ENCODE measurements at regions not wholly inside any gene's neighbourhood (a gene's known extent, or its start where the extent isn't known, plus 50 kb on each side); places are given as distances from the start of the nearest gene placed in this dataset.

DNA sequence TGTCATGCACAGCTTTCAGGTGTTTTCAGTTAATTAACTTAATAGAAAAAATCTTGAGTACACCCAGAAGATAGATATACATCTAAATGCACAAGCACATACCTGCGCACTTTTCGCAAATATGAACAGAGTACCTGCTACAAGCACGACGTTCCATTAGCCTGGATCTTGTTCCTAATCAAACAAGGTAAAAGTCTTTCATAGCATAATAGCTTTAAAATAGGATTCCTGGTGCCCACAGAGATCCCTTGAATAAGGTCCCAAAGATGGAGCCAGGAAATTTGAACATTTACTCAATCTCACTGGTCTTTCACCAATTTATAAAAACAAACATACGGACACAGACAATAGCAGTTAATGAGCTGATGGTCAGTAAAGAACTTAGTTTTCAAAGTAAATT is 689.8 kb upstream of the CHORDC1 start:
- no peak for DNase-seq

GRCh38 chr11:90911192-90911591 is 688.3 kb upstream of the CHORDC1 start:
- DNase-seq: no peak

GRCh38 chr11:90908074-90908473 is 685.2 kb upstream of the CHORDC1 start:
- DNase-seq: no peak

GRCh38 chr11:90895850-90896249 is 673.0 kb upstream of the CHORDC1 start:
- no peak for DNase-seq

DNA sequence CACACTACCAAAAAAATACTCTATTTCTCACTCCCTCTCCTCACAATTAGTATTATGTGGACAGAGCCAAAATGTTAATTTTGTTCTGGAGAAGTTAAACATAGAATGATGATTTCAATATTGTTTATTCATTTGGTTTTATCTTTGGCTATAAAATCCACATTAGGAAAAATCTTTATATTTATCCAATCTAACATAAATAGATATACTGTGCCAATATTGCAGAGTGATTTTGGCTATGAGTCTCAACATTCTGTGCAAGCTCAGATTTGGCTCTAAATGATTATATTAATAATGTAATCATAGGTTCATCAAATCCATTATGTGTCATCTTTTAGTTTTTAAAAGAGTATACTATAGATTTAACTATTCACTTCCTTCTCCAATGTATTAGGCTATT is 667.5 kb upstream of the CHORDC1 start:
- DNase-seq: no peak

- no peak for DNase-seq
These were observed 661.3 kb upstream of the CHORDC1 start for GRCh38 chr11:90884181-90884580.

GRCh38 chr11:90874986-90875385 is 652.1 kb upstream of the CHORDC1 start:
- no peak for DNase-seq

DNA sequence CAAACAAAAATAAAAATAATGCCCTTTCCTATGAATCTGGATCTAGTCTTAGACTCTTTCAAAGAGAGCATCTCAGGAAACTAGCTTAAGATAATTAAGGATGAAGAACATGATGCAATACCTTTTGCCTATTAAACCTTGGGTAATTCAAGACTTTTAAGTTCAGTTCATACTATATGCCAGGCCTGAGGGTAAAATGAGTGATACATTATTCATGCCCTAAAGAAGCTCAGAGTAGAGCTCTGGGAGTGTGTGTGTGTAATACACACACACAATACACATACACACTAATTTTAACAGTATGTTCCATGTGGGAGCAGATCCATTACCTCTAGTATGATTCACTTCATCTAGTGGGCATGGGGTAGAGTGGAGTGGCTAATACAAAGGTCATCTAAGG is 651.4 kb upstream of the CHORDC1 start:
- no peak for DNase-seq

GRCh38 chr11:90867416-90867815 is 644.6 kb upstream of the CHORDC1 start:
- no peak for DNase-seq

GRCh38 chr11:90856790-90857189 is 633.9 kb upstream of the CHORDC1 start:
- DNase-seq: no peak

GRCh38 chr11:90855531-90855930 is 632.7 kb upstream of the CHORDC1 start:
- no peak for DNase-seq

DNA sequence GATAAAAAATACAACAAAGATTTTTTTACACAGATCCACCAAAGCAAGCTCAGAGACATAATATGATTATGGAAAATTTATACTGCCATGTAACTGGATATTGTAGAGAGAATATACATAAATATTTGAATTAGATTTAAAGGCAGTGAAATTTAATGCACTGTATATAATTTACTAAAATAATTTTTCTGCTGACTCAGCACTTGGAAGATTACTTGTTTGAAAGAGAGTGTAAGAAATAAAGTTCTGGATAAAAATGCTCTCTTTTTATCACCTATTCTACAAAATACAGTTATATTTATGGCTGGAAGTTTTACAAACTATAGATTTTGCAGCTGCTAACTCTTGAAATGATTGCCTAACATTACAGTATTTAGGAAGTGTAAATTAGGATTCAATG is 628.3 kb upstream of the CHORDC1 start:
- no peak for DNase-seq

DNA sequence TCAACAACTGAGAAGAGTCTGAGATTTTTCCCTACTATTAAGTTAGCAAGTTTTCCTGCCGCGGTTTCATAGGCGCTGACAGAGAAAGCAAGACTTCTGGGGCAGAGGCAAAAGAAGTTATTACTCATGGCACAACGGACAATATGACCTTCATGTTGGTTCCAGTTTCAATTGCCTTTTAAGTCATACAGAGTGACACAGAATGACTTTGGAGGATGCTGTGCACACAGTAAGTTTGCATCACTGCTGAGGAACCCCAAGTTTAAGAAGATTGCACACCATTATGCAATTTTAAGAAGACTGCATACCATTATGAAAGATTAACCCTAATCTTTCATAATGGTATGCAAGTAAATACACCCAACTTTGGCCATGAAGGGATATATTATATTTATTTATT is 626.5 kb upstream of the CHORDC1 start:
- no peak for DNase-seq

- DNase-seq: no peak
These were observed 624.5 kb upstream of the CHORDC1 start for GRCh38 chr11:90847268-90847886.

DNA sequence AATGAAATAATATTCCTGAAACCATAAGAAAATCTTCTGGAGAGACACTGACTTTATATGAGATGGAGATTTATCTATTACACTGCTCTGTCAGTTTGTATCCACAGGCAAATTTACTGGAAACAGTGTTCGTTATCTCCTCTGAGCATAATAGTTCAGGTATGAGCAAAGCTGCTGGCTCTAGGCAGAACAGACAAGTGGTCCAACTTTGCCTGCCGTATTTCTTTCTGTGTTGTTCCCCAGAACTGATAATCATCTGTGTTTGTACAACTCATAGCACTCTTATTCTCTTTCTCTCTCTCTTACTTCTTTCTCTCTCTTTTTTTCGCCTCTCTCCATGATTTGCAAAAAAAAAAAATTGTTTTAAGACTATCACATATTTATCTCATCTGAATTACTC is 623.8 kb upstream of the CHORDC1 start:
- DNase-seq: no peak

DNA sequence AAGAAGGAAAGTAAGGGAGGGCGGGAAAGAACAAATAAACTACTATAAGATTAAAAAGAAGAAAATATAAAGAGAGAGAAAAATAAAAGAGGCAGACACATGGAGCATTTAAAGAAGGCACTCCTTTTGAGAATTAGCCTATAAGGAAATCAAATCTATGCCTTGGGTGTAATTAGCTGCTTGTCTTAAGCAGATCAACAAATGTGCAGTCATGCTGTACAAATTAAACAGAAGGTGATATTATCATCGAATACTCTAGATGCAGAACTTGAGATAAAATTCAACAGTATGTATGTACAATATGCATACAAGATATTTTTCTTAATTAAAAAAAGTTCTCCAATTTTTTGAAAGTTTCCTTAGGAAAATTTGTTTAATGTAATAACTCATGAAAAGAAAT is 623.0 kb upstream of the CHORDC1 start:
- no peak for DNase-seq

- no peak for DNase-seq
These were observed 622.3 kb upstream of the CHORDC1 start for GRCh38 chr11:90845126-90845525.

GRCh38 chr11:90844041-90844440 is 621.2 kb upstream of the CHORDC1 start:
- no peak for DNase-seq

- DNase-seq: no peak
These were observed 619.8 kb upstream of the CHORDC1 start for GRCh38 chr11:90842681-90843080.

DNA sequence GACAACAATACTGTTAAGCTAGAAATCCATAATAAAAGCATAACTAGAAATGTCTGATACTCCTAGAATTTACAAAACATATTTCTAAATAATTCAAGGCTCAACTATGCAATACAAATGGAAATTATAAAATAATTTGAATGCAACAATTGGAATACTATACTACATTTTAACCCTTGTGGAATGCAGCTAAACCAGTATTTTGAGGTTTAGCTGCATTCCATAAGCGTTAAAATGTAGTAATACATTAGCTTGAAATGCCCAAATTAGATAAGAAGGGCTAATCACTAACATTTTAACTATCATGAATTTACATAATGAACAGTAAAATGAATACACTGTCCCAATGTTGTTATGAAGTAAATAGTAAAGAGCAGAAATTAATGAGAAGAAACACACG is 617.2 kb upstream of the CHORDC1 start:
- no peak for DNase-seq

DNA sequence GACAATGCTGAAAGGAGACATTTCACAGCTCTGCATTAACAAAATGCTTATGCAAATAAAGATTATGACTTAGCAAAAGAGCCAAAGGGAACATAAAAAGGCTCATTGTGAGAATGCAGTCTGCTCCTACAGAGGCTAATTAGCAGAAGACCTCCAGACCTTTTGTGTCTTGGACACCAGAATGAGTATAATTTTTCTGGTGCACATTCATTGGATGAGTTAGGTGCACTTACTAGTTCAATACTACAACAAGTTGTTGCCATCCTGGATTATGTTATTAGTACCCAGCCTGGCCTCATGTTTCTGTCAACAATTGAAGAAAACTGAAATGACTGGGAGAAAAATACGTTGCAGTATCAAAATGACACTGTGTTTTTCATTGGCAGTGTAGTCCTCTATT is 613.2 kb upstream of the CHORDC1 start:
- DNase-seq: no peak

GRCh38 chr11:90823446-90823845 is 600.6 kb upstream of the CHORDC1 start:
- no peak for DNase-seq

DNA sequence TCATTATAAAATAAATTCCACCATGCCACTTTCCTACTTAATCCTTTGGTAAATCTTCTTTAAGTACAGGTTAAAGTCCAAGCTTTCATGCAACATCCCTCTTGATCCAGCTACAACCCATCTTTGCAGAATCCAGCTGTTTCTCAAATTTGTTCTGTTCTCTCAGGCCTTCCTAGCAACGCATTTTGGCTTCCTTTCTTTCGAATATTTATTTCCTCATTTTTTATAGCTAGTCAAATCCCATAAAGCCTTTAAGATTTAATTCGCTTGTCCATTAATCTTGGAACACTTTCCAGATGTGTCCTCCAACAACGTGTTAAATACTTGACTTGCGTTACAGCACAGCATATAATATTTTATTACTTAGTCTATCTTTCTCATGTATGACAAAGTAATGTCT is 600.1 kb upstream of the CHORDC1 start:
- DNase-seq: no peak

- DNase-seq: no peak
These were observed 595.4 kb upstream of the CHORDC1 start for GRCh38 chr11:90818196-90818745.

DNA sequence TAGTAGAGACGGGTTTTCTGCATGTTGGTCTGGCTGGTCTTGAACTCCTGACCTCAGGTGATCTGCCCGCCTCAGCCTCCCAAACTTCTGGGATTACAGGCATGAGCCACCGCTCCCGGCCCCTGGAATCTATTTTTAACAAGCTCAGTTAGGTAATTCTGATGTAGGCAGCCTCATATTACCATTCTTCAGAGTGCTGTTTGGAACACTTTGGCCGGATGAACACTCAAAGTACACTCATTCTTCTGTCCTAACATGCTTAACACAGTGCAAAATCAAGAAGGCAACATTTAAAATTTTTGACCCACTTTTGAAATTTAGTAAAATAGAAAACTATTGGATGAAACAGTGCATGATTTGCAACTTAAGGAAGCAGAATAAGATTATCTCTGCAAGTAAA is 586.7 kb upstream of the CHORDC1 start:
- no peak for DNase-seq

Measured in NCI-H146 (cell line).